ENCODE measurements at regions not wholly inside any gene's neighbourhood (a gene's known extent, or its start where the extent isn't known, plus 50 kb on each side); places are given as distances from the start of the nearest gene placed in this dataset.

GRCh38 chr6:1479095-1479494 lies 89.7 kb downstream of the FOXF2 start:
- TF ChIP-seq EZH2 (IDR thresholded peaks at IDR 0.05; ENCODE audit: borderline replicate concordance) = no peak
- TF ChIP-seq, protein P1, sequence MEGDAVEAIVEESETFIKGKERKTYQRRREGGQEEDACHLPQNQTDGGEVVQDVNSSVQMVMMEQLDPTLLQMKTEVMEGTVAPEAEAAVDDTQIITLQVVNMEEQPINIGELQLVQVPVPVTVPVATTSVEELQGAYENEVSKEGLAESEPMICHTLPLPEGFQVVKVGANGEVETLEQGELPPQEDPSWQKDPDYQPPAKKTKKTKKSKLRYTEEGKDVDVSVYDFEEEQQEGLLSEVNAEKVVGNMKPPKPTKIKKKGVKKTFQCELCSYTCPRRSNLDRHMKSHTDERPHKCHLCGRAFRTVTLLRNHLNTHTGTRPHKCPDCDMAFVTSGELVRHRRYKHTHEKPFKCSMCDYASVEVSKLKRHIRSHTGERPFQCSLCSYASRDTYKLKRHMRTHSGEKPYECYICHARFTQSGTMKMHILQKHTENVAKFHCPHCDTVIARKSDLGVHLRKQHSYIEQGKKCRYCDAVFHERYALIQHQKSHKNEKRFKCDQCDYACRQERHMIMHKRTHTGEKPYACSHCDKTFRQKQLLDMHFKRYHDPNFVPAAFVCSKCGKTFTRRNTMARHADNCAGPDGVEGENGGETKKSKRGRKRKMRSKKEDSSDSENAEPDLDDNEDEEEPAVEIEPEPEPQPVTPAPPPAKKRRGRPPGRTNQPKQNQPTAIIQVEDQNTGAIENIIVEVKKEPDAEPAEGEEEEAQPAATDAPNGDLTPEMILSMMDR (IDR thresholded peaks at IDR 0.05; ENCODE audit: poor library complexity) = no peak
